GM12892 (cell line): ENCODE measurements at regions not wholly inside any gene's neighbourhood (a gene's known extent, or its start where the extent isn't known, plus 50 kb on each side); places are given as distances from the start of the nearest gene placed in this dataset.

ENCODE experiments used
- DNase-seq: peaks from one replicate; pipeline ENCODE4 v3.0.0; 2011; ENCODE audit not compliant: insufficient read length
- FAIRE-seq: peaks from 2 replicates; lab custom pipeline; 2011; peaks lifted over from hg19 to GRCh38; lab: Jason Lieb, UNC
- POLR2A ChIP-seq: IDR thresholded peaks from 2 replicates; pipeline ENCODE4 v1.6.1; 2011; ENCODE audit warnings: low read depth, low read length, control low read depth
- POLR2AphosphoS5 ChIP-seq: IDR thresholded peaks from 2 replicates; pipeline ENCODE4 v1.6.1; 2011; ENCODE audit warnings: low read depth, low read length, control low read depth
- TAF1 ChIP-seq: IDR thresholded peaks from 2 replicates; pipeline ENCODE4 v1.6.1; 2011; ENCODE audit warnings: low read depth, mild to moderate bottlenecking, control low read depth, low read length, borderline replicate concordance

- FAIRE-seq: no peak
- no peak for DNase-seq
- TF ChIP-seq POLR2A (no peak), TAF1 (no peak), POLR2AphosphoS5 (no peak)
Measured at GRCh38 chr13:29922896-29923295, 72.5 kb upstream of the UBL3 start.

GRCh38 chr13:29922281-29922821, 71.9 kb upstream of the UBL3 start:
- FAIRE-seq: no peak
- TF ChIP-seq POLR2A: no peak
- TF ChIP-seq POLR2AphosphoS5: no peak
- no peak for TF ChIP-seq TAF1
- no peak for DNase-seq

- TF ChIP-seq POLR2AphosphoS5 (no peak), TAF1 (no peak), POLR2A (no peak)
- DNase-seq (no peak), FAIRE-seq (no peak)
Measured at GRCh38 chr13:29921542-29921941, 71.1 kb upstream of the UBL3 start.

- TF ChIP-seq TAF1 (no peak), POLR2AphosphoS5 (no peak), POLR2A (no peak)
- DNase-seq (no peak), FAIRE-seq (no peak)
Measured at GRCh38 chr13:29920025-29920643, 69.7 kb upstream of the UBL3 start.

- FAIRE-seq: no peak
- DNase-seq: no peak
- no peak for TF ChIP-seq POLR2AphosphoS5
- no peak for TF ChIP-seq TAF1
- TF ChIP-seq POLR2A: no peak
Measured at GRCh38 chr13:29918845-29919244, 68.4 kb upstream of the UBL3 start.

- no peak for FAIRE-seq
Measured at GRCh38 chr13:29917650-29918049, 67.2 kb upstream of the UBL3 start.

GRCh38 chr13:29914581-29914980, 64.2 kb upstream of the UBL3 start:
- FAIRE-seq (no peak), DNase-seq (no peak)
- TF ChIP-seq POLR2AphosphoS5 (no peak), TAF1 (no peak), POLR2A (no peak)

More at GRCh38 chr13:29917650-29918049, 67.2 kb upstream of the UBL3 start:
- no peak for TF ChIP-seq TAF1
- no peak for TF ChIP-seq POLR2AphosphoS5
- TF ChIP-seq POLR2A: no peak
- no peak for DNase-seq

- no peak for DNase-seq
- TF ChIP-seq POLR2A (no peak), POLR2AphosphoS5 (no peak), TAF1 (no peak)
- no peak for FAIRE-seq
Measured at GRCh38 chr13:29911781-29912418, 61.5 kb upstream of the UBL3 start.

- no peak for FAIRE-seq
- no peak for TF ChIP-seq POLR2A
- no peak for TF ChIP-seq TAF1
- no peak for TF ChIP-seq POLR2AphosphoS5
- DNase-seq: no peak
Measured at GRCh38 chr13:29909975-29910674, 59.7 kb upstream of the UBL3 start.

- TF ChIP-seq POLR2AphosphoS5 (no peak), TAF1 (no peak), POLR2A (no peak)
- no peak for FAIRE-seq
Measured at GRCh38 chr13:29909081-29909730, 58.8 kb upstream of the UBL3 start.

GRCh38 chr13:29908416-29909080, 58.1 kb upstream of the UBL3 start:
- no peak for TF ChIP-seq POLR2A
- TF ChIP-seq POLR2AphosphoS5: no peak
- no peak for TF ChIP-seq TAF1
- FAIRE-seq (peak; percentile 80), DNase-seq (no peak)

More at GRCh38 chr13:29909081-29909730, 58.8 kb upstream of the UBL3 start:
- no peak for DNase-seq
